NCI-H524 treated with DMSO at 0.1 percent for 48 hours (cell line): ENCODE measurements at regions not wholly inside any gene's neighbourhood (a gene's known extent, or its start where the extent isn't known, plus 50 kb on each side); places are given as distances from the start of the nearest gene placed in this dataset.

Experiments used
- DNase-seq: peaks from one replicate; lab custom pipeline; 2025; lab: John Stamatoyannopoulos, UW

DNA sequence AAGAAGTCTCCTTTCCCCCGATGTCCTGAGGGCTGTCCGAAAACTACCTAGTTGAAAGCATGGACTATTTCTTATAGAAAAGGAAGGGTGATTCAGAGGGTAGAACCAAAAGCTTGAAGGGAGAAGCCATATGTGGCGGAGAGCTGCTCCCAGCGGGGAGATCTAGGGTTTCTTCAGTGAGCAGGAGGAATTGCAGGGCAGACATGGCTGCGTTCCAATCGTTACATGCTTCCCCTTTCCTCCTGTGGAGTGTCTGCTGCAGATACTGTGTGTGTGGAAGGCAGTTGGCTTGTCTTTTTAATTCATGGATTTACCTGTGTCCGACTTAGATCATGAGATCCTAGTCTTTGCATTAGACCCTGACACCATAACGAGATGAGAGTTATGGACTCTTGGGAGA is 799.5 kb downstream of the QKI start:
- no peak for DNase-seq

DNA sequence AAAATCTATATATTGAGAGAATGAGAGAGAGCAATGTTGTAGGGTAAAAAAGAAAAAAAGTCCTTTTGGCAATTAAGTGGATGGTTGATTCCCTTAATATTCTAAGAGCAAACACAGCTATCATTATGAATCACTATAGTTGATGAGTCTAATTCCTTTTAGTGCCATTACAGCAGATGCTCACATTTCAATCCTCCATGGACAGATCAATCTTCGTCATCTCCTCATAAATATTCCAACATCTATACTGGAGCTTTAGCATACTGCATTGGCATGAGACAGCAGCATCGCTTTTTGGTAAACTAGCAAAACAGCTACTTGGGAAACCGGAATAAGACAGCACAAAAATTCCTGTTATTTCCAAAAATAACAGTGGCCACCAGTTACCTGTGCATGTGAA is 796.7 kb downstream of the QKI start:
- no peak for DNase-seq

- DNase-seq, result no peak
Observed at GRCh38 chr6:164210783-164211182, 796.3 kb downstream of the QKI start.

DNA sequence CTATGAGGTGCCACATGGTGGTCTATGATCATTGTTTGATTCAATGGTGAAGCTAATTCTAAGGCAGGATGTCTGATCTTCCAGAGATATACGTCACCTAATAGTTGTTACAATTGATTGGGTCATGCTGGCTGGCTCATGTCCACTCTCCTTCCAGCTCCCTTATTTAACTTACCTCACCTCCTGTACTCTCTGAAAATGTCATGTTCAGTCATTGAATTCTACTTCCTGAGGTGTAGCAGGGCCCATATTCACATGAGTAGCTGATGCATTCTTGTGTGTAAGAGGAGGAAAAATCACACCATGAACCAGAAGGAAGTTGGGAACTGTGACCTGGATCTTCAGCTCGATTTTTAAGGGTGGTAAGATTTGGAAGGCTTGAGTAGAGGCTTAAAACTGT is 795.8 kb downstream of the QKI start:
- DNase-seq, result no peak

DNA sequence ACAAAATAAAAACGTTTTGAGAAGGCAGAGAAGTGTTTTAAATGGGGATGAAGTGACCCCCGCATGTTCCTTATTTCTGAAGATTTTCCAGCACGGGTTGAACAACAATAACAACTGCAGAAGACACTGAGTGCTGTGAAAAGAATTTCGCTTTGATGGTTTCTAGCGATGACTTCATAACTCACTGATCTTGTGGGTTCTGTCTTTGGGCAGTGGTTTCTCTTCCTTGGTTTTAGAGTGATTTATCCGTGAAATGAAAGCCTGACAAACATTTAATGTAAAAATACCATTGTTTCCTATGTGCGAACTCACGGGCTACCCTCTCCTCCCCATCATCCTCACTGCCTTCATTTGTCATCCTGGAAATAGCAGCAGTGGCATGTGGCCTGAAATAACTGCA is 793.9 kb downstream of the QKI start:
- no peak for DNase-seq

DNA sequence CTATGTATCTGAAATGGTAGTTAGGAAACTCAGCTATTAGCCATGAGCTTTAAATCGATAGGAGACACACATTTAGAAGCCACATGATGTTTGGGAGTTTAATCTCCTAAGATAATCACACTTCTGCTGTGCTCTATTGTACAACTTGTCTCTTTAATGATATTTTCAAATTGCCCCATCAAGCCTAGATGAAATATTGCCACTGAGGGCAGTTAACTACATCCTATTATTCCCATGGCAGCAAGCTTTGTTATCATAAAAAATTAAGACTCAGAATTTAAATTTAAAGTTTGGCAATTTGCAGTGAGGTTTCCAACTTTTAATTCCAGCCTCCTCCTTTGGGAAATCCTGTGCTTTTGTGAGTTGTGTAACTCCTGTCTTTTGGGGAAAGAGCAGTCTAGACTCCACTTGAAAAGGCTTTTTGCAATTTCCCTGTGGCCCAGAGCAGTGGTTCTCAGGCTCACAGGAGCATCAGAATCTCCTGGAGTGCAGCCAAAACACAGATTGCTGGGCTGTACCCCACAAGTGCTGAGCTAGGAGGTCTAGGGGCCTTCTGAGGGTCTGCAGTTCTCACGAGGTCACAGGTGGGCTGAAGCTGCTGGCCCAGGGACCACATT is 792.4 kb downstream of the QKI start:
- no peak for DNase-seq

DNA sequence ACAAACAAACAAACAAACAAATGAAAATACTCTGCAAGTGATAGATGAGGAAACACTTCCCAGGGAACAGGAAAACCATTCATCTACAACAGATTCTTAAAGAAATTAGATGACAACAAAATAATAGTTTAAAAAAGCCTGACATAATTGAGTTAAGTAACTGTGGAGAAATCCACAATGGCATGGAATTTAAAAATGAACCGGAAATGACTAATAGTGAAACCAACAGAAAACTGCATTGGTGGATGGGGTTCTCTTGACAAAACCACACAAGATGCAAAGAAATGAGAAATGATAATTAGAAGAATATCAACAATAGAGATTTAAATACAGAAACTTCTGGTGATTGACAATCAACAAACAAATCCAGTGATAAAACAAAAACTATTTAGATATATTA is 785.6 kb downstream of the QKI start:
- no peak for DNase-seq

DNA sequence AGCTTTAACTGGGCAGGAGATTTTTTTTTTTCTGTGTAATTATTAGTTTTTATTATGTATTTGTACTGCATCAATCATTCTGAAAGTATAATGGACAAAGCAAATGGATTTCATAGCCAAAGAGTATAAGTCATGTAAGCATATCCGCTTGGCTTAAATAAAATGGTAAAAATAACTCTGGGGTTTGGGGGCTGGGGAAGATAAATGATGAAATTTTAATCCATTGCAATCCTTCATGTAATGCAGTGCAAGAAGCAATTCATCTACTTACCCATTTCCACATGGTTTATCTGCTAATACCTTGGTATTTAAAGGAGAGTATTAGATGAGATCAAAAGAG is 781.4 kb downstream of the QKI start:
- no peak for DNase-seq

DNA sequence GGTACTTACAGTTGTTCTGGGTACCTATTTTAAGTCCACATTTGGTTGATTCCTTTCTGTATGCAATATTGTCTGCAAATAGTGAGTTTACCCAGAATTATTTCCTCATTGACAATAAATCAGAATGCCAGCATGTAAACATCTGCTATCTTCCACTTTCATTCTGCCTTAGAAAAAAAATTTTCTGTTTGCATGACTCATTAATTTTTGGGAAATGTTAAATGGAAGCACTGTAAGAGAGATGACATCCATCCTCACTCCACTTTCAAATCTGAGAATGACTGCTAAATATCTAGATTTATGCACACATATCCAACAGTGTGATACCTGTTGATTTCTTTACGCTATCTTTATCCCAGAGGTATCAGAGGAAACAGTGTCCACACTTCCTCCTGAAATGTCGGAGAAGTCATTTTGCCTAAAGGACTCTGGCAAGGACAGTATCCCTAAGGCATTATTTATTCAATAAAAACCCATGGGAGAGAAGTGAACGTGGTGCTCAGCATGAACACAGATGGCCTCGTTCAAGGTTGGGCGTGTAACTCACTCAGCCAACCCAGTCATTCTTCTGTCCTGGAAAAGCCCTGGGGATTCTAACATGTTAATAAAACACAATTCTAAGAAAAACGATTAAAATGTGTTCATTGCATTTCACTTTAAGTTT is 780.9 kb downstream of the QKI start:
- DNase-seq, result no peak

DNA sequence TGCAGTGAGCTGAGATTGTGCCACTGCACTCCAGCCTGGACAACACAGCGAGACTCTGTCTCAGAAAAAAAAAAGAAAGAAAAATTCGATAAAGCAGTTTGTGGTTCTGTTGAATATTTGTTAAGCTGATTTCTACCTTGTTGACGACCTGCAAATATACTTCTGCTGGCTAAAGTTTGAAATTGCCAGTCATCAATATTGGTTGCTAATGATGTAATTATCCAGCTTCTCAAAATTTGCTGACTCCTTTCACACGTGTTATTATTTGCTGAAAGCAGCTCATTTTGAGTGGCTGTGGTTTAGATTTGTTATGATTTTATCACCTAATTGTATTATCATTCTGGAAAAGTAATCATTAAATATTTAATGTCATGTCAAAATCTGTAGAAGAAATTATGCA is 774.3 kb downstream of the QKI start:
- DNase-seq, result no peak

GRCh38 chr6:164185471-164185871 is 771.0 kb downstream of the QKI start:
- DNase-seq, result no peak

DNA sequence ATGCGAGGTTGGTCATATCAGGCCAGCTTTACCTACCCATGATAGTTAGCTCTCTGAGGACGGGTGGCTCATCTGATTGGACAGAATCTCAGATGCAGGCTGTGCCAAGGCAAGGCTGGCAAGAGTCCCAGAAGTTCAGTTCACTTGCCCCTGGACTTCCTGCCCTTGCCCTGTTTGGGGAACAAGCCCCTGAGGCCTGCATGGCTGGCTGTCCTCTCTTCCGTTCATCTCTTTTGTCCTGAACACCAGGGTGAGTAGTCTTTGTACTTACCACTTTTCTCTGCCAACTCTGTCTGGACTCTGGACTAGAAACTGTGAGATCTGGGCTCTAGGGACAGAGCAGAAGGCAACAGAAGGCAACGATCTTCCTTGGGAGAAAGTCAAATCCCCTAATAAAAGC is 769.9 kb downstream of the QKI start:
- no peak for DNase-seq

DNA sequence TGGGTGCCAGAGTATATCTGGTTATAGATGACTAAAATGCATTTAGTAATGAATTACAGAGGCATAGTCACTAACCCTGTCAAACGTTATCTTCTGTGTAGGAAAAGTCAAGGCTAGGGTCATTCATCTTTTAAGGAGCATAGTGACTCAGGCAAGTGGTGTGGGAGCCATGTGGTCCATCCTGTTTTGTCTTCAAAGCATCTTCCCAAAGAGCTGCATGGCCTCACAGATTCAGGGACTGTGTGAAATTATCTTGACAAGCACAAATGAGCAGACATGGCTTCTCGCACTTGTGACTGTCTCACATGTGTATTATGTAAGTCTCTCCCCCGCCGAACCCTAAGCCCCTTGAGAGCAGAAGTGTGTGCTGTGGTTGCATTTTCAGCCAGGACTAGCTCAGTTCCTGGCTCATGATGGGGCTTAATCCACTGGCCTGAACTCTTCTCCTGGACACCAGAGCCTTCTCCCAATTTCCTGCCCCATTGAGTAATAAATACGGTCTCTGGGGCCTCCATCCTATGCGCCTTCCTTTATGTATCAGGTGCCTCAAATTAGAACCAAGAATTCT is 769.1 kb downstream of the QKI start:
- no peak for DNase-seq

DNA sequence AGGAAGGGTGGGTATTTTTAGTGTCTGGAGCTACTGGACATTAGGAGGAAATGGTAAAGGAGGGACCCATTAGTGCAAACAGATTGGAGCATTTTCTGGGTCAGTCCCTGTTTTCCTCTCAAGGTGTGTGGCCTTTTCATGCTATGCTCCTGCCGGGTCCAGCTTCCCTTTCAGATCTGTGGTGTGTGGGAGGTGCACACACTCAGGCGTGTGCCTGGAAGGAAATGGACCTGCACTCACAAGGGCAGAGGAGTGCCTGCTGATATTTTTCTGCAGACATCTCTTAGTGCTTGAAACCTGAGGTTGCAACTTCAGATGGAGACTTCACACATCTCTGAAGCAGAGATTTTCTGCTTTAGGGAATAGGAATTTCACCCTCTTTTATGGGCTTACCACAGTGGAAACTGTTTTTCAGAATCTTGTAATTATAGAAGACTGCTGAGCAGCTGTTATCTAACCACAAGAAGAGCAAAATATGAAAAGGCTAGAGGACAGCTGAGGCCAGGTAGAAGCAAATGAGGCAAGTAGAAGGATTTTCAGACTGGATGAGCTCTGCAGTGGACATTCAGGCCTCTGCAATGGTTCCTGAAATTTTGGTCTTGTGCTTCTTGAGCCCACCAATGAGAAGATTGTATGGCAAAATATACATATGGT is 764.3 kb downstream of the QKI start:
- DNase-seq, result no peak

DNA sequence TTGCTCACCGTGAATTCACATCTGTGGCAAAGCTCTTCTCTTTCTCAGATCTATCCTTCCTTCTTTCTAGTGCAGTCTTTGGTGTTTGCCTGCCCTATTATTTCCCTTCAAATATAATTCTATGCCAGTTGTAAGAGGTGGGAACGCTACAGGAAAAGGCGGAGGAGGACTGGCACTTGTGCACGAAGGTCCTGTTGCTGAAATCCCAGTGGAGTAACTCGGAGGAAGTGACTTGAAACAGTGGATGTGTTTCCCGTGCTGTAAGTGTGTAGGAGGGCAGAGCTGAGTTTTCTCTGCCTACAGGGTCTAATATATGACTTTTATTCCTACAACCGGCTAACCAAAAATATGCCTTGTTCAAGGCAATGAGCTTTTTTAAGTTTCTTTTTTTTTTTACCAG is 754.8 kb downstream of the QKI start:
- DNase-seq, result peak; percentile 54

GRCh38 chr6:164168595-164168994 is 754.1 kb downstream of the QKI start:
- DNase-seq, result no peak

- DNase-seq, result no peak
Observed at GRCh38 chr6:164167873-164168405, 753.4 kb downstream of the QKI start.

GRCh38 chr6:164166996-164167395 is 752.5 kb downstream of the QKI start:
- no peak for DNase-seq

- no peak for DNase-seq
Observed at GRCh38 chr6:164166515-164166914, 752.0 kb downstream of the QKI start.

- no peak for DNase-seq
Observed at GRCh38 chr6:164164876-164165275, 750.4 kb downstream of the QKI start.

DNA sequence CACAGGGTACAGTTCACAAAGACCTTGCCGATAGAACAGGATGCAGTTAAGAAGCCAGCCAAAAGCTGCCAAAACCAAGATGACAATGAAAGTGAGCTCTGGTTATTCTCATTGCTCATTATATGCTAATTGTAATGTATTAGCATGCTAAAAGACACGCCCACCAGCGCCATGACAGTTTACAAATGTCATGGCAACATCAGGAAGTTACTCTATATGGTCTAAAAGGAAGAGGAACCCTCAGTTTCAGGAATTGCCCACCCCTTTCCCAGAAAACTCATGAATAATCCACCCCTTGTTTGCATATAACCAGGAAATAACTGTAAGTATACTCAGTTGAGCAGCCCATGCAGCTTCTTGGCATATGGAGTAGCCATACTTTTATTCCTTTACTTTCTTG is 748.7 kb downstream of the QKI start:
- DNase-seq, result no peak

- DNase-seq, result no peak
Observed at GRCh38 chr6:164159061-164159460, 744.5 kb downstream of the QKI start.

DNA sequence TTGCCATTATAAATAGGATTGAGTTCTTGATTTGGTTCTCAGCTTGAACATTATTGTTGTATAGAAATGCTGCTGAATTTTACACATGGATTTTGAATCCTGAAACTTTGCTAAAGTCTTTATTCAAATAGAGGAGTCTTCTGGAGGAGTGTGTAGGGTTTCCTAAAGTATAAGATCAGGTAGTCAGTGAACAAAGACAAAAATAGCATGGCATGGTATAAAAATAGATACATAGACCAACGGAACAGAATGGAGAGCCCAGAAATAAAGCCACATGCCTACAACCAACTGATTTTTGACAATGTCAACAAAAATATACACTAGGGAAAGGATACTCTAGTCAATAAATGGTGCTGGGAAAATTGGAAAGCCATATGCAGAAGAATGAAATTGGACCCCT is 740.1 kb downstream of the QKI start:
- DNase-seq, result no peak
